PFSK-1 (cell line): ENCODE measurements at regions not wholly inside any gene's neighbourhood (a gene's known extent, or its start where the extent isn't known, plus 50 kb on each side); places are given as distances from the start of the nearest gene placed in this dataset.

Source experiments
- SIN3A ChIP-seq: IDR thresholded peaks from 2 replicates; pipeline ENCODE4 v1.6.1; 2012; ENCODE audit warnings: mild to moderate bottlenecking, low read length, moderate library complexity, borderline replicate concordance; ENCODE audit not compliant: insufficient read depth
- TF ChIP-seq, protein P1 (sequence below), 2 experiments: IDR thresholded peaks; 2 replicates each; pipeline versions ENCODE4 v1.6.1 to v1.8.0; 2011 to 2012; ENCODE audit warnings: low read depth in 2 of 2, low read length in 2 of 2, control low read depth in 1 of 2, inconsistent platforms in 1 of 2, mild to moderate bottlenecking in 1 of 2, moderate library complexity in 1 of 2; ENCODE audit not compliant: insufficient read depth in 1 of 2

DNA sequence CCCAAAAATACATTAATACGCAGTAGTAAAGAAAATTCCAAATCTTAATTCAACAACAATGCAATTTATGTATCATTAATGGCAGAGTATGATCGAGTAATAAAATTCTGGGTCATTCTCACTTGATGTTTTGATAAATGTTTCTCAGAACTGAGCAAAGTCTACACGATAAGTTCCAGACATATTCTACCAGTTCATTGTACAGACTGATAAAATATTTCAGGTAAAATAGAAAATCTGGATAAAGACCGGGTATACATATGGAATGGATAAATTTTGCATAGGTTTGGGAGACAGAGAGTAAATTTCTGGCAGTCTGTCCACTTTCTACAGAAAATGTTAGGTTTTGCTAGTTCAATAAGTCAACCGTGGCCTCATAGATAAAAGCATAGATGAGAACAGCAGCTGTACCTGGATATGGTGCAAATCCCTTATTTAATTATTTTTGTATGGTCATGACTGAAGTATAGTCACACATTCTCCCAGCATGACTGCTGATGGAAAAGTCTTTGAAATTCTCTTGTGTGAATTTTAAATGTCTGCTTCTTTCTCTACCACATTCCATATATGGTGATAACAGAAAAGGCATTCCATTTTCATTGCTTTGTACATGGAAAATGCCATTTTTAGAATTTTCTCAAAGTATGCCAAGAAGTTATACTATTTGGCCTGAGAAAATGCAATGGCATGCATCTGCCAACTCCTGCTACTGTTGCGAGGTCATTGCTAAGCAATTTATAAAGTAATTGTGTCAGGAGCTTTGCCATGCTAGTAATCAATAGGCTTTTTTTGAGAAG, 301.9 kb upstream of the ARSJ start:
- TF ChIP-seq, protein P1, sequence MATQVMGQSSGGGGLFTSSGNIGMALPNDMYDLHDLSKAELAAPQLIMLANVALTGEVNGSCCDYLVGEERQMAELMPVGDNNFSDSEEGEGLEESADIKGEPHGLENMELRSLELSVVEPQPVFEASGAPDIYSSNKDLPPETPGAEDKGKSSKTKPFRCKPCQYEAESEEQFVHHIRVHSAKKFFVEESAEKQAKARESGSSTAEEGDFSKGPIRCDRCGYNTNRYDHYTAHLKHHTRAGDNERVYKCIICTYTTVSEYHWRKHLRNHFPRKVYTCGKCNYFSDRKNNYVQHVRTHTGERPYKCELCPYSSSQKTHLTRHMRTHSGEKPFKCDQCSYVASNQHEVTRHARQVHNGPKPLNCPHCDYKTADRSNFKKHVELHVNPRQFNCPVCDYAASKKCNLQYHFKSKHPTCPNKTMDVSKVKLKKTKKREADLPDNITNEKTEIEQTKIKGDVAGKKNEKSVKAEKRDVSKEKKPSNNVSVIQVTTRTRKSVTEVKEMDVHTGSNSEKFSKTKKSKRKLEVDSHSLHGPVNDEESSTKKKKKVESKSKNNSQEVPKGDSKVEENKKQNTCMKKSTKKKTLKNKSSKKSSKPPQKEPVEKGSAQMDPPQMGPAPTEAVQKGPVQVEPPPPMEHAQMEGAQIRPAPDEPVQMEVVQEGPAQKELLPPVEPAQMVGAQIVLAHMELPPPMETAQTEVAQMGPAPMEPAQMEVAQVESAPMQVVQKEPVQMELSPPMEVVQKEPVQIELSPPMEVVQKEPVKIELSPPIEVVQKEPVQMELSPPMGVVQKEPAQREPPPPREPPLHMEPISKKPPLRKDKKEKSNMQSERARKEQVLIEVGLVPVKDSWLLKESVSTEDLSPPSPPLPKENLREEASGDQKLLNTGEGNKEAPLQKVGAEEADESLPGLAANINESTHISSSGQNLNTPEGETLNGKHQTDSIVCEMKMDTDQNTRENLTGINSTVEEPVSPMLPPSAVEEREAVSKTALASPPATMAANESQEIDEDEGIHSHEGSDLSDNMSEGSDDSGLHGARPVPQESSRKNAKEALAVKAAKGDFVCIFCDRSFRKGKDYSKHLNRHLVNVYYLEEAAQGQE (IDR thresholded peaks at IDR 0.05; ENCODE audit: insufficient read depth in 1 of 2, low read depth in 2 of 2, low read length in 2 of 2), result no peak
- TF ChIP-seq SIN3A, result no peak
